SKM-1 (cell line): ENCODE measurements at regions not wholly inside any gene's neighbourhood (a gene's known extent, or its start where the extent isn't known, plus 50 kb on each side); places are given as distances from the start of the nearest gene placed in this dataset.
"Not testable (repeated sequence)": the region's sequence is repeated elsewhere in the genome, so short reads cannot be mapped to it uniquely, and the experiment has no call there.

Source experiments
- DNase-seq: peaks from one replicate; lab custom pipeline; 2025; ENCODE audit not compliant: unreplicated experiment; lab: John Stamatoyannopoulos, UW

DNA sequence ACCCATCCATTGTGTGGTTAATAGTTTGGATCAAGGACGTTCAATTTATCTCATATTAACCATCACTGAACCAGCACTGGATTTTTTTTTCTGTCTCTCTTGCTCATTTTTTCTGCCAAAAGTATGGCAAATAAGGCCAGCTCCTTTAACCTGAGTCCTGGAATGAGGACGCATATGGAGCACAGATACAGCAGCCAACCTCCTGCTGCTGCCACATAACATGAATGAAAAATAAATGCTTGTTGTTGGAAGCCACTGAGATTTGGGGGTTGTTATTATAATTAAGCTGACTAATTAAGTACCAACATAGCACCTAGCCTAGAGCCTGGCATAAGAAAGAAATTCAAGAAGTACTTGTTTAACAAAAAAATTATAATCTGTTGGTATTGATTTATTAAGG, 335.3 kb upstream of the DUSP10 start:
- no peak for DNase-seq

DNA sequence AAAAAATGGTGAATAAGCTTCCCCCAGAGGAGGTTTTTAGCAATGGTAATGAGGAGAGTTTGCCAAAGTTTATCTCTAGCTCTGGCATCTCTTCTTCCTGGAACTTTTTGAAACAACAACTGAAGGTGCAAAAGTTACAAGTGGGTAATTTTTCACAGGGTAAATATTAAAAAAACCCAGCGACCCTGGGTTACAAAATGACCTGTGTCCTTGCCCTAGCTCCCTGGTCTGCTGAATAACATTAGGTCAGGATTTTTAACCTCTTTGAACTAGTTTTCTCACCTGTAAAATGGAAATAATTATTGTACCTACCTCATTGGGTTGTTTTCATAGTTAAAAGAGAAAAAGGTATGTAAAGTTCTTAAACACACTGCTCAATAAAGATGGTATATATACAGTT, 332.4 kb upstream of the DUSP10 start:
- no peak for DNase-seq

DNA sequence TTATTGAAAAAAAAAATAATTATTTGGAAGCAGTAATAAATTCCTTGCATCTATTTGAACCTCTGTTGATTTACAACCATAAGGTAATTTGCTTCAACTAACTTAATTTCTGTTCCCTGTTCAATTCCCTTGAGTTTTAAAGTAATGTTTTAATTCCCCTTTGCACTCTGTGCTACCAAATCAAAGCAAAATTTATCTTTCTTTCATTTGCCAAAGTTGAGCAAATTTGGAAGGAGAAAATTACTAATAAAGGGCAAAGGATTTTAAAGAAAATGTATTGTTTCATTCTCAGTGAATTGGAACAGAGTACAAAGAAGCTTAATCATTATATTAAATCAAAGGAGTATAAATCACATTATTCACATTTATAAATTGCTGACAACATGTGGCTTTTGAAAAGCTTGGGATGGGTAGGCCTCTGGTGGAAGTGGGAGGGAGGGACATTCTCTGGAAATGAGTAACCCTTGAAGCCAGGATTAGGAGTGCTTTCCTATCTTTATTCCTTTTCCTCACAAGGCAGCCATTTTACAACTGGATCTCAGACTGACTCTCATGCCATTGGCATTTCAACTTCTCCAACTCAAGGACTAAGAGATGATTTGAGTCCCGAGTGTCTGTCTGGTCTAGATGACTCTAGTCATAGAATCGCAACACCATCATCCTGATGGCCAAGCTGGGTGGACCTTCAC, 331.6 kb upstream of the DUSP10 start:
- no peak for DNase-seq

DNA sequence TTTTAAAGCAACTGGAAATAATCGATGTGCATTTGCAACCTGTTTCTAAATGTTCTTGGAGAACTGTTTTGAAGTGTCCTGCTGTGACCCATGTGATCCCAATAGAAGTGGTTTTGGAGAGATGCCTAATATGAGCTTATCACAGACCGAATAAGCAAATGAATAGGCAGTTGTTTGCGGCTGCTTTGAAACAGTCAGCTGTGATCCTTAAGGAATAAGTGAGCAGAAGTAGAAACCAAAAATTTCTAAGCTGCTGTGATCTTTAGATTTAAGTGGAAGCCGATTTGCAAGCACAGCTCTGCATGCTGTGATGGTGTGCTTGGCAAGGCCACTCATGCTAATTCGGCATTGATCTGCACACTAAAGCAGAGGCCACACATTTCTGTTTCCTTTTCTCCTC, 329.5 kb upstream of the DUSP10 start:
- no peak for DNase-seq

DNA sequence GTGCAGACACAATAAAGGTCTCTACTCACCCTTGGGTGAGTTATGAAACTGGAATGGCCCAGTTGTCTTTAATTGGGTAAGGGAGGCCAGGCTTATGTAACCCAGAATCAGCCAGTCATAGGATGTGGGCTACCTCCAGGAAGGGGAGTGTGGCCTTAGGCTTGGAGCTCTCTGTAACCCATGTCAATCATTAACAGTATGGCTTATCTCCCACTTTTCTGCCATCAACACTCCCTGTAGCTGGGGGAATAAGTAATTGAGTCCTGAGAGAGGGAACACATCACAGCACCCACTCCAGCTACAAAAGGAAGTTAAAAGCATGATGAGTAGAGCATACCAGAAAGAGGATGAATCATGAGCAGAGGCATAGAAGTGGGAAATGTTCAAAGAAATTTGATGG, 327.0 kb upstream of the DUSP10 start:
- no peak for DNase-seq

DNA sequence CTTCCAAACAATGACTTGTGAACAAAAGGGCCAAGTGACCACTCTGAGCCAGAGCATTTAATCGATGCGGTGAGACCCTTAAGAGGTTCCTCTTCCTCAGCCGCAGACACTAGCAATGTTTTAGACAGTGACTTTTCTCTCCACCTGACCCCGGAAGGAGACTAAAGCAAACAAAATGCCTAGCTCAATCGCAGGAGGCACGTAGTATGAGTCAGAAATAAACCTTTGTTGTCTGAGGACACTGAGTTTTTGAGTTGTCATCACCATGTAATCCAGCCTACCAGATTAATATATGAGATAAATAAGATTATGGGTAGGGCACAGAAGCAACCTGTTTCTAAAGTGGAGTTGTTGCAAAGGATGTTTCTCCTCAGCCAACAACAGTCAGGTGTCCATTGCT, 326.2 kb upstream of the DUSP10 start:
- DNase-seq = no peak

DNA sequence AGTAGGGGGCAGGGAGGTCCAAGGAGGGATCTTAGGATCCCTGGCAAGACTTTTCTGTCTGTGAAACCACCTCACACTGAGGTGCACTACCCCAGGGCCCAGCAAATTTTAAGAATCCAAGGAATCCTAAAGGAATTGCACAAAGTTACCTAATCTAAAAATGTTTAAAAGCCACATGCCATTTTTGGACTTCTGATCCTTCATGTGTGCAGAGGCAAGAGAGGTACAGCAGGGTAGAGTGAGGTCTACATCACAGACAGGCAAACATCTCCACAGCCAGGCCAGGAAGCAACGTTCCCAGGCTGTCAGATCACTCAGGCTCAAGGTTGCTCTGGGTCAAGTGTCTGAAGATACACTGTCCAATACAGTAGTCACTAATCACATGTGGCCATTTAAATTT, 324.6 kb upstream of the DUSP10 start:
- DNase-seq = no peak

DNA sequence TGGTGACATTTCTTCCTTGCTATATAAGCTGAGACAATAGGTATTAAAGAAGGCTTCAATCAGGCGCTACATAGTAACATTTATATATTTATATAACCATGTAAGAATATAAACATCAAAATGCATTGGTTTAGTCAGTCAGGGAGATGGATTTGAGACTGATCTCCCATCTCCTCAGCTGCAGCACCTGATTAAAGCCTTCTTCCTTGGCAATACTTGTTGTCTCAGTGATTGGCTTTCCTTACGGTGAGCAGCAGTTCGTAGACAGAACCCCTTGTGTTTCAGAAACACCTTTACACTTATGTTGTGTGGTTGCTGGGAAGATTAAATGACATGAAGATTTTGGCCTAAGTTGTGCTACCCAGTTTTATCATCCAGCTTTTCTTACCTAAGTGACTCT, 323.3 kb upstream of the DUSP10 start:
- DNase-seq = no peak

DNA sequence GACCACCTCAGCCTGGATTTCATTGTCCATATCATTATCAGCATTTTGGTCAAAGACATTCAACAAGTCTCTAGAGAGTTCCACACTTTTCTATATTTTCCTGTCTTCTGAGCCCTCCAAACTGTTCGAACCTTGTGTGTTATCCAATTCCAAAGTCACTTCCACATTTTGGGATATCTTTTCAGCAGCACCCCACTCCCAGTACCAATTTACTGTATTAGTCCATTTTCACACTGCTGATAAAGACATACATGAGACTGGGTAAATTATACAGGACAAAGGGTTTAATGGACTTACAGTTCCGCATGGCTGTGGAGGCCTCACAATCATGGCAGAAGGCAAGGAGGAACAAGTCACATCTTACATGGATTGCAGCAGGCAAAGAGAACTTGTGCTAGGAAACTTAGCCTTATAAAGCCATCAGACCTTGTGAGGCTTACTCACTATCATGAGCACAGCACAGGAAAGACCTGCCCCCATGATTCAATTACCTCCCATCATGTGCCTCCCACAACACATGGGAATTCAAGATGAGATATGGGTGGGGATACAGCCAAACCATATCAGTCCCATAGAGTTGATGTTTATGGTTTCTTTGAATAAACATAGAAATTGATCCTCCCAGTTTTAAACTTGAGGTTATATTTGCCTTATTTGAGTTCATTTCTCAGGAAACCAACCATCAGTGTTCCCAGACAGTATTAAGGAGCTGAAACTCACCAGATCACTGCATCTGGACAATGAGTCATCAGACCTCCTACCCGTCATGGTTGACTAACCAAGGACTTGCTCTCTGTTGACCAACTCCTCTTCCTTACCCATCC, 322.7 kb upstream of the DUSP10 start:
- DNase-seq = no peak

DNA sequence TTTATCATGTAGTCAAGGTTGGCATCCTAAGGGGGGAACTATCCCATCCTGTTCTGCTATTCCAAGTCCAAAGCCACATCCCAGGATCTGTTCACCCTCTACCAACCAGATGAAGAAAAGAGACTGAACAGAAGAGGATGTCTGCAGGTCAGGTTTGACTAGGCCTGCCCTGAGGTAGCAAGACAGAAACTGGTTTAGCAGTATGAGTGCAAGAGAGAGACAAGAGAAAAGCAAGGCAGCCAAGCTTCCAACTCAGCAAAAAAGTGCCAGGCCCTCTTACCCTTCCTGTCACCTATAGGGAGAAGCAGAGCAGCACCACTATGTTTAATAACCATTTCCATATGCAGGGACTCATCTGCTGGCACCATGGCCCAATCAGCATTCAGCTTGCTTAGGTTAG, 320.8 kb upstream of the DUSP10 start:
- no peak for DNase-seq

DNA sequence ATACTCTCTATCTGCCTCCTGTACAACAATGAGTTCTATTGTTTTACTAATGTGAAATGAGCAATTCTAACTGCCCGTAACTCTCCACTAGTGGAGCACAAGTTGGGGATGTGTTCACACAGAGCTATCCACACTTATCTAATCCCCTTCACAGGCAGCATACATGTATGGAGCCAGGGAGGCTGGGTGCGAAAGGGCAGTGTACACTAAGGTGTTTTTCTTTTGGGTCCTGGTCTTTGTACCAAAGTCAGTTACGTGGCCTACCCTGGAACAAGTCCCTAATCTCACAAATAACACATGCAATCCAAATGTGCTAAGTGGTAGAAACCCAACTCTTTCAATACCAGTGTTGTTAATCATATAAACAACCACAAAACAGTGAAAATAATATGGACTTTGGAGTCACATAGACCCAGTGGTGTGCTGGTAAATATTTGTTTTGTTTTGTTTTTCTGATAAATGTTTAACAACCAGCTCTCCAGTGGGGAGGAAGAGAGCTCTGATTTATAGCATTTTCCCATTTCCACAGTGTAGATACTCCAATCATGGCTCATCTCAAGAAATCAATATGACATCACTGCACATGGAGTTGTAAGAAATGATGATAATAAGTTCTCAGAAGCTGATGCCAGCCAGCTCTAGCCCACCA, 319.9 kb upstream of the DUSP10 start:
- DNase-seq = no peak

DNA sequence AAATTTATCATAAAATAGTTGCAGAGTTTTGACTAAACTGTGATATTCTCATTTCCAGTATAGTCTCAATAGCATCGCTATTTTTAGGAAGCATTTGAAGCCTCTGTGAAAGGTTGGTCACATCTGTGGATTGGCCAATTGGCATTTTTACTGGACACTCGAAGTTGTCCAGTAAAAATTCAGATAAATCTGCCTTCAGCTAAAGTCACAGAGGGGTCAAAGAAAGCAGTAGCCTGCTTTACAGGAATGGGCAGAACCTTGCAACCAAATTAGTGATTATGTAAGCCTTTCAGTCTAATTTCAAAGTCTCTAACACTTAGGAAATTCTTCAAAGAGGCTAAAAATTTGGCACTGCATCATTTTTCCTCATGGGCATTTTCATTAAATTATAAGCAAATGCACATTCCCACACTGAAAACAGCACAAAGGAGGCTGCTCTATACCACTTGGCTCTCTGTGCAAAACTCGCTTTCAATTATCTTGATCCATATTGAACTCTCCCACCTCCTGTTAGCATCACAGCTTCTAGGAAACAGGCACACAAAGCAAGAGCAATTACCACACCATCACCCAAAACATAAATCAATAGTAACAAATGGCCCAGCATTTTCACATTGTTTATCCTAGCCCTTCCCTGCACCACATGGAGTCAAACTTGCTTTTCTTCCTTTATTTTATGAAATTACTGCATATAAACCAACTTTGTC, 318.5 kb upstream of the DUSP10 start:
- no peak for DNase-seq

DNA sequence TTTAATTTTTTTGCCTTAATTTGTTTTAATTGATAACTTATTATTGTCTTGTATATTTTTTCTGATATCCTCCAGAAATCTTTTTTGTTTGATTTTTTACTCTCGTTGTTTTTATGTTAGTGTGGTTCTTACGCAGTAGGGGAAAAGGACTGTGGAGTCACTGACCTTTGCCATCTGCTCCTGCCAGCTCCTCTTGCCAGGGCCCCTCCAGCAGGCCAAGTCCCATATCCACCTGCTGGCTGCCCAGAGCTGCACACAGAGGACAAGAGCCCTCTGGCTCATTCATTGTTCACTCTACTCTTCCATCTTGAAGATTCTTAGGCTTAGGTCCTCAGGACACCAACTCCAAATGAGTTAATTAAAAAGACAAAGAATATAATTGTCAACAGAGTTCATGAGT, 316.4 kb upstream of the DUSP10 start:
- no peak for DNase-seq

DNA sequence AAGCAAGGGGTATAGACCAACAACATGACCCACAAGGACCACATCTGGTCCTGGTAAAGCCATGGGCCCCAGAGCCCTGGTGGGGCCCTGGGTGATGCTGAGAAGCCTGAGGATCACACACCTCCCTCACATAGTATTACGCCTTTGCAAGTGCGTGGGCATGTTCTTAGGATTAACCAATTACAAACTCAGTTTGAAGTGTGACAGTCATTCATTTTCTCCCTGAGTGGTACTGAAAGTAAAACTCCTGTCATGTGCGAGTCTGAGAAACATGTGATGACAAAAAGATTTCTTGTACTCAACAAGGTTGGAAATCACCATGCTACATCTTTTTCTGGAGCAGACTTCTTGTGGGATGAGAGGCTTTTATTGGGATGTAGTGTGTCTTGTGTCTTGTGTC, 315.3 kb upstream of the DUSP10 start:
- no peak for DNase-seq

DNA sequence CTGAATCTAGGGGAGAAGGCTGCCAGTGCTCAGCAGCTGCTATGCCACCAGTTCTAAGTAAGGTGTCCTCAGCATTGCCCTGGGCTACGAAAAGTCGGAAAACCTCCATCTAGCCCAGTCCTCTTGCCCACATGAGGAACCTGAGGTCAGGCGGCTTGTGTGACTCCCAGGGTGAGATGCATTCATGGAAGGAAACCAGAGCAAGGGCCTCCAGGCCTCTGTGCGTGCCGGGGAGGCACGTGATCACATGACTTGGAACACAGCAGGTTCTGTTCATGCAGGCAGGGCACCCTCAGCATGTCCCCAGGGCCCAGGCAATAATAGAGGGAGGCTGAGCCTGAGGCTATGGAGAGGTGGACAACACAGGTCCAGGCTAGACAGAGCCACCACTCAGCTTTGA, 312.5 kb upstream of the DUSP10 start:
- DNase-seq = no peak

DNA sequence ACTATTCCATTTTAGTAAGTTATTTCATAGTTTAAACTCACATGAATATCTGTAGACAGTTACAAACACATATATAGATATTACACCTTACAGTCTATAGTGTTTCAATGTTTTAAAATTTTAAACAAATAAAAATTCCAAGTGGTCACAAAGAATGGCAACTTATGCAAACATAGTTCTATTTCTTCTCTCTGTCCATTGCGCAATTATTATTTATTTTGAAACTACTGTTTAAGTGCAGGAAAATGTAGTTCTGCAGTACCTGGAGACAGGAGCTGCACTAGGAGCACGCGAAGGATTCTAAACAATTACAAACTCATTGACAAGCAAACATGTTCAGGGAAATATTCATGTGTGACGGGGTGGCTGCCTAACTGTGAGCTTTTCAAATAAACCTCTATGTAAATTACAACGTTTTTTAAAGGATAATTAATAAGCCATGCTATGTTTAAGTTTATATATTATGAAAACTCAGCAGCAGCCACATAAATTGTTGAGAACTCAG, 312.0 kb upstream of the DUSP10 start:
- DNase-seq = no peak

DNA sequence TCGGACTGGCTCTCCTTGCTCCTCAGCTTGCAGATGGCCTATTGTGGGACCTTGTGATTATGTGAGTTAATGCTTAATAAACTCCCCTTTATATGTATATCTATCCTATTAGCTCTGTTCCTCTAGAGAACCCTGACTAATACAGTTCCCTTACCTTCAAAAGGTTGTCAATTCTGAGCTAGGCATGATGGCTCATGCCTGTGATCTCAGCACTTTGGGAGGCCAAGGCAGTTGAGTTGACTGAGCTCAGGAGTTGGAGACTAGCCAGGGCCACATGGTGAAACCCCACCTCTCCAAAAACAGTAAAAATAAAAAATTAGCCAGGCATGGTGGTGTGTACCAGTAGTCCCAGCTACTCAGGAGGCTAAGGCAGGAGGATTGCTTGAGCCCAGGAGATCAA, 309.4 kb upstream of the DUSP10 start:
- DNase-seq = not testable (repeated sequence)

DNA sequence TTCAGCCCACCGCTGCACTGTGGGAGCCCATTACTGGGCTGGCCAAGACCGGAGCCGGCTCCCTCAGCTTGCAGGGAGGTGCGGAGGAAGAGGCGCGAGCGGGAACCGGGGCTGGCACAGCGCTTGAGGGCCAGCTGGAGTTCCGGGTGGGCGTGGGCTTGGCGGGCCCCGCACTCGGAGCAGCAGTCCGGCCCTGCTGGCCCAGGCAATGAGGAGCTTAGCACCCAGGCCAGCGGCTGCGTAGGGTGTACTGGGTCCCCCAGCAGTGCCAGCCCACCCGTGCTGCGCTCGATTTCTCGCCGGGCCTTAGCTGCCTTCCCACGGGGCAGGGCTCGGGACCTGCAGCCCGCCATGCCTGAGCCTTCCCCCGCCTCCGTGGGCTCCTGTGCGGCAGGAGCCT, 307.8 kb upstream of the DUSP10 start:
- not testable (repeated sequence) for DNase-seq

DNA sequence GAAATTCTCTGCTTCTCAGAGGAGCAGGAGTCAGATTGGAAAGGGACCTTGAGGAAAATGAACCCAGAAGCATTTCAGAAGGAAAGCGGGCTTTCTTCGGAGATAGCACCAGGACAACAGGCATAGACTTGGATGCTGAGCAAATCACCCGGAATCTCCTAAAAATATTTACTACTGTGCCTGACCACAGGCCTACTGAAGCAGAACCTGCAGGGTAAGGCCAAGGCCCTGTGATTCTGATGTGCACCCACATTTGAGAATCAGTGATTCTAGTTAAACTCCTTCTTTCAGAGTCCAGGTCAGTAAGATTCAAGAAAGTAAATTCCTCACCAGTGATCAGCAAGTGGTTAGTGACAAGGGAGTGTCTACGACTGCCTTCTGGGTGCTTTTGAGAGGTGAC, 307.3 kb upstream of the DUSP10 start:
- no peak for DNase-seq

DNA sequence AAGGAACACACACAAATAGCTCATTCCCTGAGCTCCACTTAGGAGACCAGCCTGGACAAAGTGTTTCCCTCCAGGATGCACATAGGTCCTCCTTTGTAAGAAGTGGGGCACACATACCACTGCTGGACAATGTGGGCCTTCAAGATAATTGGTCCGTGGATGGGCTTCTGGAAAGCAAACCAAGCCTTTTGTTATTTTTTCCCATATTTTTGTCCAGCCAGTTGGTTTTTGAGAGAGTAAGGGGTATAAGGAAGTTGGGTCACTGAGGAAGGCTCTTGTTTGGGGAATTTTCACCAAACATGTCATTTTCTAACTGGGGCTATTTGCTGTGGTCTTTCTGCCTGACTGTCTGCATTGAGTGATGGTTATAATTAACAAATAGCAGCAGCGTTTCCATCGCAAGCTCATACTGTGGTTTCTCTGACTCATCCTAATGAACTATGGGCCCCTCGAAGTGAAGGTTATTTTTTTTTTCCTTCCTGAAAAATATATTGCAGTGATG, 306.3 kb upstream of the DUSP10 start:
- DNase-seq = no peak

DNA sequence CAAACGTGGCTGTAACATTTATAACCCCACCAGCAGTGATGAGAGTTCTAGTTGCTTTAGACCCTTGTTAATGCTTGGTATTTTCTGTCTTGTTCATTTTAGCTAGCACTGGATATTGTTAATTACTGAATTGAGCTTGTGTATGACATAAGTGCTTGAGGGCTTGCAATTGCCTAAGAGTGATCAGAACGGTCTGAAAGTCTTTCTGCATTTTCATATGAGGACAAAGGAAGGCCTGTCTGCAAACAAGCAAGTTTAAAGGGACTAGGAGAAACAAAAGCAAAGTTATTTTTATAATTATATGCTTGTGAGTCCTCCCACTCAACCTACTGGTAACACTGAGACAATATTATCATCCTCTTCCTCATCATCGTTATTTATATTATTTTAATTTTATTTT, 305.5 kb upstream of the DUSP10 start:
- no peak for DNase-seq
